ENCODE measurements at regions not wholly inside any gene's neighbourhood (a gene's known extent, or its start where the extent isn't known, plus 50 kb on each side); places are given as distances from the start of the nearest gene placed in this dataset.

GRCh38 chr1:30164693-30165092, 558.7 kb downstream of the MATN1 start:
- ATAC-seq = no peak
- WGBS, 2 donors (ENCODE audit: low coverage in 1 of 2) = 65 to 90% methylated on average over 2 of the region's 4 CpGs
- H3K9me3 ChIP-seq = no peaks in the 10 kb centered on the region
- H3K4me3 ChIP-seq = no peak overlapping the region
- H3K4me1 ChIP-seq = no peaks in the 10 kb centered on the region
- no peaks in the 10 kb centered on the region for H3K36me3 ChIP-seq
- TF ChIP-seq POLR2AphosphoS5 (IDR thresholded peaks at IDR 0.05) (no peak), CTCF (IDR thresholded peaks at IDR 0.05) (no peak), EP300 (IDR thresholded peaks at IDR 0.05) (no peak)
- peaks cover 36% of the 10 kb centered on the region for H3K27me3 ChIP-seq
- no peak overlapping the region for H3K27ac ChIP-seq

DNA sequence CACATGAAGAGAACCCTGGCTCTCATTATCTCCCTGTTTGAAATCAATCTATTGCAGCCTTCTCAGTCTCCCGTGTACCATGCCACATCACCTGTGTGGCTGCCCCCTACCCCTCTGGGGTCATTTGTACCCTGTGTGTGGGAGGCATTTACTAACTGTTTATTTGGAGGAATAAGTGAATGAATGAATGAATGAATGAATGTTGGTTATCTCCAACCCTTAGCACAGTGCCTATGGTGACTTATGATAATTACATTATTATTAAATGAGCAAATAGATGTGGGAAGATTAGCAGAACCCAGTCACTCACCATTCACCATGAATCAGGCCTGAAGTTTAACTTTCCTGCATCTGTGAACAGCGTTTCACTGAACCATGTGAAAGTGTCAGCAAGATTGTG, 560.8 kb downstream of the MATN1 start:
- WGBS, 2 donors (ENCODE audit: low coverage in 1 of 2) = 63 to 77% methylated on average over 1 to 2 of the region's 2 CpGs
- H3K9me3 ChIP-seq = no peaks in the 10 kb centered on the region

GRCh38 chr1:30161953-30162352, 561.4 kb downstream of the MATN1 start:
- Histone ChIP-seq H3K9me3 (no peaks in the 10 kb centered on the region), H3K4me1 (no peaks in the 10 kb centered on the region), H3K4me3 (no peak overlapping the region), H3K27ac (no peak overlapping the region), H3K36me3 (no peaks in the 10 kb centered on the region), H3K27me3 (peaks cover 29% of the 10 kb centered on the region)
- 60 to 84% methylated on average over 3 to 6 of the region's 6 CpGs for WGBS, 2 donors (ENCODE audit: low coverage in 1 of 2)
- TF ChIP-seq CTCF (IDR thresholded peaks at IDR 0.05) (no peak), EP300 (IDR thresholded peaks at IDR 0.05) (no peak)
- no peak for ATAC-seq

More for the DNA sequence above, 560.8 kb downstream of the MATN1 start:
- H3K4me3 ChIP-seq = no peak overlapping the region
- no peak overlapping the region for H3K27ac ChIP-seq
- TF ChIP-seq POLR2A (IDR thresholded peaks at IDR 0.05) (no peak), EP300 (IDR thresholded peaks at IDR 0.05) (no peak), POLR2AphosphoS5 (IDR thresholded peaks at IDR 0.05) (no peak), CTCF (IDR thresholded peaks at IDR 0.05) (no peak)
- H3K4me1 ChIP-seq = no peaks in the 10 kb centered on the region
- no peaks in the 10 kb centered on the region for H3K36me3 ChIP-seq
- no peak for ATAC-seq
- H3K27me3 ChIP-seq = peaks cover 29% of the 10 kb centered on the region

DNA sequence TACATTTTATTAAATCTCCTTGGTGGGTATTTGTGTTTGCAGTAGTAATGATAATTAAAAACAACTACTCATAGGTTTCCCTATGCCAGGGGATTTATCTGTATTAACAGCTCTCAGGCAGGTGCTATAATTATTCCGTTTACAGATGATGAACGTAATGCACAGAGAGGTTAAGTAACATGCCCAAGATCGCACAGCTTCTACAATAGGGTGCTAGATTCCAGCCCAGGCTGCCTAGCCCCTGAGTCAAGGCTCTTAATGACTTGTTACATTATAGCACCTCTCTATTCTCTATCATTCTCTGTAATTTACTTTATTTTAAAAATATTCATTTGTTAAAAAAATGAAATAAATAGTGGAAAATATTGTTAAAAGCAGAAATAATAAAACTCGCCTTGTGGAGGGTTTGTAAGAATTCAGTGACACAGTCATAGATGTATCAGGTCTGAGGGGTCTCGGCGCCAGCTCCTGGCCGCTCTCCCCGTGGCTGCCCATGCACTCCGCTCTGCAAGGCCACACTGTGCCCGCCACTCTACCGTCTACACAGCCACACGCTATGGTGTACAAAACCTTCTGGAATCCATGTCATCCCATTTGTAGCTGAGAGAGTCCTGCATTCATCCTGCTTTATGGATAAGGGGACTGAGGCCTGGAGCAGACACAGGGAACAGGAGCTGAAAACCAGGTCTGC, 562.2 kb downstream of the MATN1 start:
- no peak overlapping the region for H3K27ac ChIP-seq

More for the DNA sequence above, 562.2 kb downstream of the MATN1 start:
- WGBS, 2 donors (ENCODE audit: low coverage in 1 of 2) = 73 to 79% methylated on average over 4 to 12 of the region's 12 CpGs
- ATAC-seq = no peak
- TF ChIP-seq POLR2A (IDR thresholded peaks at IDR 0.05) (no peak), CTCF (IDR thresholded peaks at IDR 0.05) (no peak), POLR2AphosphoS5 (IDR thresholded peaks at IDR 0.05) (no peak), EP300 (IDR thresholded peaks at IDR 0.05) (no peak)
- no peaks in the 10 kb centered on the region for H3K36me3 ChIP-seq
- peaks cover 32% of the 10 kb centered on the region for H3K27me3 ChIP-seq
- no peaks in the 10 kb centered on the region for H3K4me1 ChIP-seq
- H3K4me3 ChIP-seq = no peak overlapping the region
- peaks cover 0 to 6% (median 0%) of the 10 kb centered on the region in 3 donors for H3K9me3 ChIP-seq
